ENCODE measurements at regions not wholly inside any gene's neighbourhood (a gene's known extent, or its start where the extent isn't known, plus 50 kb on each side); places are given as distances from the start of the nearest gene placed in this dataset.

DNA sequence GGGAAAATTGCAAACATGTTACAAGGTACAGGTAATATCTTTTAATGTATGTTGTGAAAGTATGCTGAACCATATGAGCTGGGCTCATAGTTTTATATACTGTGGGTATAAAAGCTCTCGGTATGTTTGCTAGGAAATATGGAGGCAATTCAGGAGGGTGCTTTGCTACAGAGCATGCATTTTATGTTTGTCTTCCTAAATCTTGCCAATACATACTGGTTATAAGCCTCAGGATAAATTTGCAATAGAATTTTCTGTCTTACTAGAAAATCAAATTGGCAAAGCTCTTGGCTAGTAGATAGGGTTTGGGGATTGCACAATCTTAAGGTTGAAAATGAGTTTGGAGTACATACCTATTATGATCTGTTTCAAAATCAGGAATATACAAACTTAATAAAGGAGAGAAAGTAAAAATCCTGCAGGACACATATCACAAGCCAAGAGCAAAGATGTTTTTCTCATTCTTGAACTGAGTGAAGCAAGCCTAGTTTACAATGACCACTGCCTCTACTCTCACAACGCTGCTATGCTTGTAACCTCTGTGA, 751.2 kb downstream of the HDGFL1 start:
- no peaks in the 10 kb centered on the region for H3K27me3 Mint-ChIP-seq
- ChIA-PET POLR2A (no interaction called here), CTCF (no interaction called here)
- H3K4me3 Mint-ChIP-seq, result no peak overlapping the region
- H3K4me1 Mint-ChIP-seq, result no peaks in the 10 kb centered on the region
- H3K9me3 Mint-ChIP-seq, result peaks cover 2% of the 10 kb centered on the region
- TF ChIP-seq, protein P1, sequence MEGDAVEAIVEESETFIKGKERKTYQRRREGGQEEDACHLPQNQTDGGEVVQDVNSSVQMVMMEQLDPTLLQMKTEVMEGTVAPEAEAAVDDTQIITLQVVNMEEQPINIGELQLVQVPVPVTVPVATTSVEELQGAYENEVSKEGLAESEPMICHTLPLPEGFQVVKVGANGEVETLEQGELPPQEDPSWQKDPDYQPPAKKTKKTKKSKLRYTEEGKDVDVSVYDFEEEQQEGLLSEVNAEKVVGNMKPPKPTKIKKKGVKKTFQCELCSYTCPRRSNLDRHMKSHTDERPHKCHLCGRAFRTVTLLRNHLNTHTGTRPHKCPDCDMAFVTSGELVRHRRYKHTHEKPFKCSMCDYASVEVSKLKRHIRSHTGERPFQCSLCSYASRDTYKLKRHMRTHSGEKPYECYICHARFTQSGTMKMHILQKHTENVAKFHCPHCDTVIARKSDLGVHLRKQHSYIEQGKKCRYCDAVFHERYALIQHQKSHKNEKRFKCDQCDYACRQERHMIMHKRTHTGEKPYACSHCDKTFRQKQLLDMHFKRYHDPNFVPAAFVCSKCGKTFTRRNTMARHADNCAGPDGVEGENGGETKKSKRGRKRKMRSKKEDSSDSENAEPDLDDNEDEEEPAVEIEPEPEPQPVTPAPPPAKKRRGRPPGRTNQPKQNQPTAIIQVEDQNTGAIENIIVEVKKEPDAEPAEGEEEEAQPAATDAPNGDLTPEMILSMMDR (IDR thresholded peaks at IDR 0.05), result no peak
- intact Hi-C loops (cut with micrococcal nuclease), result no loop called here
- DNase-seq (no peak), ATAC-seq (ENCODE audit: low read depth) (no peak)
- H3K27ac Mint-ChIP-seq, result no peak overlapping the region
- H3K36me3 Mint-ChIP-seq (ENCODE audit: low read depth), result no peaks in the 10 kb centered on the region

DNA sequence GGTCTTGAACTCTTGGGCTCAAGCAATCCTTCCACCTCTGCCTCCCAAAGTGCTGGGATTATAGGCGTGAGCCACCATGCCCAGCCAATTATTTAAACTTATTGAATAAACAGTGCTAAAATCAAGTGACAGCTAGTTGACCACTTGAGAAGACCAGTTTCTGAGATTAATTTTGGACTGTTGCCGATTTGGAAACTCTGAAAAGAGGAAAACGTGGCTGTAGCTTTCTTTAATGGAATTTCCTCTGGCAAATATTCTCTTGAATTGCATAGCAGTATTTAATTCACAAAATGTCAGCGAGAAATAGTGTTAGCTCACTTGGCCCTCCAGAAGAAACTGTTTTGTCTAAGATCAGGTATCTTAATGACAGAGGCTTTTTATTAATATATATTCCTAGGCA, 754.5 kb downstream of the HDGFL1 start:
- POLR2A ChIA-PET, result no interaction called here
- ATAC-seq (ENCODE audit: low read depth) (no peak), DNase-seq (no peak)
- H3K27ac Mint-ChIP-seq, result no peak overlapping the region
- no peaks in the 10 kb centered on the region for H3K36me3 Mint-ChIP-seq (ENCODE audit: low read depth)
- no peaks in the 10 kb centered on the region for H3K27me3 Mint-ChIP-seq
- intact Hi-C loops (cut with micrococcal nuclease), result no loop called here
- H3K4me3 Mint-ChIP-seq, result no peak overlapping the region
- CTCF ChIA-PET, result no interaction called here
- peaks cover 6% of the 10 kb centered on the region for H3K9me3 Mint-ChIP-seq
- no peaks in the 10 kb centered on the region for H3K4me1 Mint-ChIP-seq
- TF ChIP-seq, protein P1 (IDR thresholded peaks at IDR 0.05), result no peak

DNA sequence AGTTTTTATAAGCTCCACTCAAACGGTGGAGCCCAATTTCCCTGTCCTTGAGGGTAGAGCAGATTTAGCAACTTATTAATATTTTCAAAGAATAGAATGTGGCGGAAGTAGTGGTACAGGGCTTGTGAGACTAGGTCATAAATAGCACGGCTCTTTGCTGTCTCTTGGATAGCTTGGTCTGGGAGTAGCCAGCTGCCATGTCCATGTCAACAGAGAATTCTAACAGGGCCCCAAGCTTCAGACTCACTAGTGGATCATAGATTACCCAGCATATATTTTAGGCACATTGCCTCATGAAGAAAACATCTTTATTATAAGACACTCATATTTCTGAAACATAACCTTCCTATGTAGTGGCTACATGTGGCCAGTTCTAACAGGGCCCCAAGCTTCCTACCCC, 755.7 kb downstream of the HDGFL1 start:
- DNase-seq (no peak), ATAC-seq (ENCODE audit: low read depth) (no peak)
- H3K27ac Mint-ChIP-seq, result no peak overlapping the region
- intact Hi-C loops (cut with micrococcal nuclease), result no loop called here
- H3K36me3 Mint-ChIP-seq (ENCODE audit: low read depth), result no peaks in the 10 kb centered on the region
- no peak overlapping the region for H3K4me3 Mint-ChIP-seq
- no peaks in the 10 kb centered on the region for H3K27me3 Mint-ChIP-seq
- H3K4me1 Mint-ChIP-seq, result no peaks in the 10 kb centered on the region
- CTCF ChIA-PET, result no interaction called here
- POLR2A ChIA-PET, result no interaction called here
- H3K9me3 Mint-ChIP-seq, result peaks cover 6% of the 10 kb centered on the region
- TF ChIP-seq, protein P1 (IDR thresholded peaks at IDR 0.05), result no peak

DNA sequence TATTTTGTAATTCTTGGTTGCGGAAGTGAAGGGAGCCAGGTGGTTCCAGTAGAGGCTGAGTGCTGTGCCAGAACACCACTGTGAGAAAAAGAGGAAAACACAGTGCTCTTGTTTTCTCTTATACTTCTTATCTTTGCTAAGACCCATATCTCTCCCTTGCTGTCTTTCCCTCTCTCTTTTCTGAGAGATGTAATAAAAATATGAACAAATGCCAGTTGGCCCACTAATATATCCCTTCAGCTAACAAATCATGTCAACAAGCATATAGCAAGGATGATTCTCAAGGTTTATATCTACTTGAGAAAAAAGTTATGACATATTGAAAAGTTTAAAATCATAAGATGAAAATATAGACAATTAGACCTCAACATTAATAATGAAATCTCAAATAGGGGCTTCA, 758.3 kb downstream of the HDGFL1 start:
- TF ChIP-seq, protein P1 (IDR thresholded peaks at IDR 0.05), result no peak
- H3K27me3 Mint-ChIP-seq, result no peaks in the 10 kb centered on the region
- H3K9me3 Mint-ChIP-seq, result peaks cover 6% of the 10 kb centered on the region
- intact Hi-C loops (cut with micrococcal nuclease), result no loop called here
- no peaks in the 10 kb centered on the region for H3K36me3 Mint-ChIP-seq (ENCODE audit: low read depth)
- ChIA-PET POLR2A (no interaction called here), CTCF (no interaction called here)
- H3K4me1 Mint-ChIP-seq, result no peaks in the 10 kb centered on the region
- DNase-seq, result no peak
- no peak overlapping the region for H3K27ac Mint-ChIP-seq
- no peak for ATAC-seq (ENCODE audit: low read depth)
- H3K4me3 Mint-ChIP-seq, result no peak overlapping the region

DNA sequence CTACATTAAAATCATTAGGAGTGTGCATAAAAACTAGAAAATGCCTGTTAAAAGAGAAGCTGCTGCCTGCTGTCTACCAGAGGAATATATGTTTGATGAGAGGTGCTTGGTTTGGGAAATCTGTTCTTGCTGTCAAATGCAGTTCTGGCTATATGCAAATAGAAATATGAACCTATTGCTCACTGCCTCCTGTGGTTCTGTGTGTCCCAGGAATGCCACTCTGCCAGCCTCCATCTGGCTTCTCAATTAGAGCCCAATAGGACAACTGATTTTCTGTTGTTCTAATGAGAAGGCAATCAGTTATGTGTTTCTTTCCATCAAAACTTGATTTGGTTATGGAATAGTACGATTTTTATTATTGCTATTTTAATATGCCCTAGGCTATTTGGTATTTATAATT, 759.7 kb downstream of the HDGFL1 start:
- DNase-seq (no peak), ATAC-seq (ENCODE audit: low read depth) (no peak)
- TF ChIP-seq, protein P1 (IDR thresholded peaks at IDR 0.05), result no peak
- Mint-ChIP-seq H3K27me3 (no peaks in the 10 kb centered on the region), H3K36me3 (ENCODE audit: low read depth) (no peaks in the 10 kb centered on the region), H3K27ac (no peak overlapping the region), H3K4me1 (no peaks in the 10 kb centered on the region), H3K4me3 (no peak overlapping the region), H3K9me3 (peaks cover 4% of the 10 kb centered on the region)
- CTCF ChIA-PET, result no interaction called here
- POLR2A ChIA-PET, result no interaction called here
- intact Hi-C loops (cut with micrococcal nuclease), result no loop called here
